ENCODE measurements at regions not wholly inside any gene's neighbourhood (a gene's known extent, or its start where the extent isn't known, plus 50 kb on each side); places are given as distances from the start of the nearest gene placed in this dataset.

- TF ChIP-seq CTCF (IDR thresholded peaks at IDR 0.05), result no peak
- TF ChIP-seq POLR2A (IDR thresholded peaks at IDR 0.05), result no peak
Measured at GRCh38 chr11:95367726-95368125, 136.7 kb upstream of the SESN3 start.
